ENCODE measurements at regions not wholly inside any gene's neighbourhood (a gene's known extent, or its start where the extent isn't known, plus 50 kb on each side); places are given as distances from the start of the nearest gene placed in this dataset.

- no peak overlapping the region for H3K4me3 ChIP-seq
- no peaks in the 10 kb centered on the region for H3K4me1 ChIP-seq
- DNase-seq, result no peak
- H3K36me3 ChIP-seq, result no peaks in the 10 kb centered on the region
- no peak overlapping the region for H3K27ac ChIP-seq
- ATAC-seq (ENCODE audit: low FRiP score in 2 of 2), result no peak
- TF ChIP-seq EP300 (IDR thresholded peaks at IDR 0.05), result no peak
- no peak for TF ChIP-seq POLR2A (IDR thresholded peaks at IDR 0.05)
- H3K27me3 ChIP-seq, result no peaks in the 10 kb centered on the region
- 77 to 90% methylated on average over 3 of the region's 3 CpGs for WGBS, 2 donors
- H3K9me3 ChIP-seq, result no peaks in the 10 kb centered on the region
These were observed 1330.6 kb upstream of the ADGRL3 start for GRCh38 chr4:59869559-59869958.

GRCh38 chr4:59881632-59882031, 1318.5 kb upstream of the ADGRL3 start:
- ATAC-seq (ENCODE audit: low FRiP score in 2 of 2) (no peak), DNase-seq (no peak)
- TF ChIP-seq EP300 (IDR thresholded peaks at IDR 0.05) (no peak), POLR2A (IDR thresholded peaks at IDR 0.05) (no peak), CTCF (IDR thresholded peaks at IDR 0.05) (no peak), POLR2AphosphoS5 (IDR thresholded peaks at IDR 0.05) (no peak)
- Histone ChIP-seq H3K4me1 (no peaks in the 10 kb centered on the region), H3K4me3 (no peak overlapping the region), H3K36me3 (no peaks in the 10 kb centered on the region), H3K27ac (no peak overlapping the region), H3K9me3 (no peaks in the 10 kb centered on the region), H3K27me3 (no peaks in the 10 kb centered on the region)

- DNase-seq (peak in 1 of 2 donors; percentile 22), ATAC-seq (ENCODE audit: low FRiP score in 2 of 2) (no peak)
- 49 to 61% methylated on average over 3 of the region's 3 CpGs for WGBS, 2 donors
- Histone ChIP-seq H3K36me3 (no peaks in the 10 kb centered on the region), H3K4me1 (no peaks in the 10 kb centered on the region), H3K27me3 (no peaks in the 10 kb centered on the region), H3K27ac (no peak overlapping the region), H3K4me3 (no peak overlapping the region), H3K9me3 (no peaks in the 10 kb centered on the region)
- TF ChIP-seq POLR2A (IDR thresholded peaks at IDR 0.05), result no peak
- no peak for TF ChIP-seq CTCF (IDR thresholded peaks at IDR 0.05)
- no peak for TF ChIP-seq EP300 (IDR thresholded peaks at IDR 0.05)
- TF ChIP-seq POLR2AphosphoS5 (IDR thresholded peaks at IDR 0.05), result no peak
These were observed 1295.8 kb upstream of the ADGRL3 start for GRCh38 chr4:59904331-59904730.

GRCh38 chr4:59920416-59920815, 1279.7 kb upstream of the ADGRL3 start:
- no peak overlapping the region for H3K27ac ChIP-seq
- no peaks in the 10 kb centered on the region for H3K9me3 ChIP-seq
- TF ChIP-seq EP300 (IDR thresholded peaks at IDR 0.05) (no peak), CTCF (IDR thresholded peaks at IDR 0.05) (no peak), POLR2A (IDR thresholded peaks at IDR 0.05) (no peak), POLR2AphosphoS5 (IDR thresholded peaks at IDR 0.05) (no peak)
- ATAC-seq (ENCODE audit: low FRiP score in 2 of 2), result no peak
- H3K4me3 ChIP-seq, result no peak overlapping the region
- no peaks in the 10 kb centered on the region for H3K27me3 ChIP-seq
- no peak for DNase-seq
- no peaks in the 10 kb centered on the region for H3K4me1 ChIP-seq
- WGBS, 2 donors, result 45 to 65% methylated on average over 3 of the region's 3 CpGs
- no peaks in the 10 kb centered on the region for H3K36me3 ChIP-seq

- 60 to 85% methylated on average over 1 of the region's 1 CpG for WGBS, 2 donors
- no peak overlapping the region for H3K27ac ChIP-seq
These were observed 1274.8 kb upstream of the ADGRL3 start for GRCh38 chr4:59925290-59925689.

More at GRCh38 chr4:59925290-59925689, 1274.8 kb upstream of the ADGRL3 start:
- no peak for ATAC-seq (ENCODE audit: low FRiP score in 2 of 2)
- H3K27me3 ChIP-seq, result no peaks in the 10 kb centered on the region
- DNase-seq, result no peak
- no peak overlapping the region for H3K4me3 ChIP-seq
- no peaks in the 10 kb centered on the region for H3K4me1 ChIP-seq
- TF ChIP-seq CTCF (IDR thresholded peaks at IDR 0.05) (no peak), POLR2AphosphoS5 (IDR thresholded peaks at IDR 0.05) (no peak), EP300 (IDR thresholded peaks at IDR 0.05) (no peak), POLR2A (IDR thresholded peaks at IDR 0.05) (no peak)
- H3K36me3 ChIP-seq, result no peaks in the 10 kb centered on the region
- no peaks in the 10 kb centered on the region for H3K9me3 ChIP-seq

Data from upper lobe of left lung (tissue), 6 donors.